Liver (tissue), 8 donors: ENCODE measurements at regions not wholly inside any gene's neighbourhood (a gene's known extent, or its start where the extent isn't known, plus 50 kb on each side); places are given as distances from the start of the nearest gene placed in this dataset.
A peak's percentile ranks its signal among the peaks of the same experiment; 100 is the strongest.

Experiments used
- DNase-seq: peaks from one replicate; pipeline ENCODE4 v3.0.0-alpha.2; 2017; ENCODE audit warnings: low spot score
- H3K27ac ChIP-seq, 2 donors: one replicate each; pipeline ENCODE4 v1.7.0; 2013; ENCODE audit warnings: inconsistent platforms in 2 of 2, low read length in 2 of 2, control low read depth in 1 of 2, low read depth in 1 of 2, mild to moderate bottlenecking in 1 of 2
- H3K27me3 ChIP-seq, 4 donors: one replicate each; pipeline versions ENCODE4 v1.6.1 to v1.7.0; 2013; ENCODE audit warnings: low read length in 3 of 4, inconsistent platforms in 1 of 4, mild to moderate bottlenecking in 1 of 4, moderate library complexity in 1 of 4; ENCODE audit not compliant: control insufficient read depth in 4 of 4, insufficient read depth in 4 of 4
- H3K36me3 ChIP-seq, 4 donors: one replicate each; pipeline versions ENCODE4 v1.6.1 to v1.7.0; 2013; ENCODE audit warnings: low read length in 3 of 4, mild to moderate bottlenecking in 3 of 4, low read depth in 1 of 4, moderate library complexity in 1 of 4; ENCODE audit not compliant: control insufficient read depth in 4 of 4, insufficient read depth in 3 of 4
- H3K4me1 ChIP-seq, 4 donors: one replicate each; pipeline versions ENCODE4 v1.6.1 to v1.7.0; 2013; ENCODE audit warnings: low read length in 3 of 4, mild to moderate bottlenecking in 3 of 4, moderate library complexity in 1 of 4; ENCODE audit not compliant: control insufficient read depth in 4 of 4, insufficient read depth in 4 of 4
- H3K4me3 ChIP-seq, 3 donors: one replicate each; pipeline versions ENCODE4 v1.6.1 to v1.7.0; 2013; ENCODE audit warnings: low read length in 3 of 3, control low read depth in 1 of 3, low read depth in 1 of 3, mild to moderate bottlenecking in 1 of 3
- H3K9ac ChIP-seq, 2 donors: one replicate each; pipeline ENCODE4 v1.7.0; 2013; ENCODE audit warnings: low read length in 2 of 2, mild to moderate bottlenecking in 2 of 2, moderate library complexity in 2 of 2, control low read depth in 1 of 2, low read depth in 1 of 2
- H3K9me3 ChIP-seq, 4 donors: one replicate each; pipeline versions ENCODE4 v1.6.1 to v1.7.0; 2013; ENCODE audit warnings: low read length in 3 of 4; ENCODE audit not compliant: control insufficient read depth in 4 of 4
- ATF3 ChIP-seq: IDR thresholded peaks from 2 replicates; pipeline ENCODE4 v1.6.1; 2016; ENCODE audit warnings: antibody characterized with exemption
- FOXA1 ChIP-seq: IDR thresholded peaks from 2 replicates; pipeline ENCODE4 v1.6.1; 2016; ENCODE audit warnings: antibody characterized with exemption
- FOXA2 ChIP-seq: IDR thresholded peaks from 2 replicates; pipeline ENCODE4 v1.6.1; 2016; ENCODE audit warnings: antibody characterized with exemption
- GABPA ChIP-seq, 2 donors: IDR thresholded peaks in 1 of 2; conservative IDR thresholded peaks in 1 of 2; 2 replicates each; pipeline ENCODE4 v1.6.1; 2016; ENCODE audit warnings: antibody characterized with exemption in 2 of 2, mild to moderate bottlenecking in 1 of 2, moderate library complexity in 1 of 2
- HNF4A ChIP-seq, 2 donors: conservative IDR thresholded peaks; 2 replicates each; pipeline ENCODE4 v1.6.1; 2016; ENCODE audit warnings: antibody characterized with exemption in 2 of 2, mild to moderate bottlenecking in 2 of 2
- HNF4G ChIP-seq: IDR thresholded peaks from 2 replicates; pipeline ENCODE4 v1.6.1; 2016; ENCODE audit warnings: antibody characterized with exemption
- JUND ChIP-seq, 2 donors: IDR thresholded peaks; 2 replicates each; pipeline ENCODE4 v1.6.1; 2016; ENCODE audit warnings: antibody characterized with exemption in 2 of 2
- NR2F2 ChIP-seq: IDR thresholded peaks from 2 replicates; pipeline ENCODE4 v1.6.1; 2016; ENCODE audit warnings: antibody characterized with exemption
- RAD21 ChIP-seq, 2 donors: IDR thresholded peaks; 2 replicates each; pipeline ENCODE4 v1.6.1; 2016; ENCODE audit warnings: antibody characterized with exemption in 2 of 2, mild to moderate bottlenecking in 2 of 2
- RXRA ChIP-seq, 2 donors: IDR thresholded peaks; 2 replicates each; pipeline ENCODE4 v1.6.1; 2017 to 2018; ENCODE audit warnings: antibody characterized with exemption in 2 of 2, mild to moderate bottlenecking in 1 of 2
- SP1 ChIP-seq: IDR thresholded peaks from 2 replicates; pipeline ENCODE4 v1.6.1; 2018; ENCODE audit warnings: antibody characterized with exemption, mild to moderate bottlenecking
- TAF1 ChIP-seq: conservative IDR thresholded peaks from 2 replicates; pipeline ENCODE4 v1.6.1; 2016; ENCODE audit warnings: antibody characterized with exemption, mild to moderate bottlenecking
- YY1 ChIP-seq: IDR thresholded peaks from 2 replicates; pipeline ENCODE4 v1.6.1; 2016; ENCODE audit warnings: antibody characterized with exemption, mild to moderate bottlenecking
- ZBTB33 ChIP-seq: IDR thresholded peaks from 2 replicates; pipeline ENCODE4 v1.6.1; 2016; ENCODE audit warnings: antibody characterized with exemption
- WGBS: extraction: QIAGEN DNeasy Blood & Tissue Kit; methylation state at CpG from one replicate; pipeline ENCODE4 v1.1.7; 2013; 5-methylcytosine and 5-hydroxymethylcytosine counted together
- TF ChIP-seq, protein P1 (sequence below): IDR thresholded peaks from 2 replicates; pipeline ENCODE4 v1.6.1; 2016; ENCODE audit warnings: antibody characterized with exemption, mild to moderate bottlenecking
- TF ChIP-seq, protein P2 (sequence below): IDR thresholded peaks from 2 replicates; pipeline ENCODE4 v1.6.1; 2016; ENCODE audit warnings: antibody characterized with exemption
- TF ChIP-seq, protein P3 (sequence below): fragments of 150-350 bp; IDR thresholded peaks from 2 replicates; pipeline ENCODE4 v1.5.1; 2017; ENCODE audit warnings: improper control_type of control experiment, low read depth, low read length; ENCODE audit not compliant: missing input control
- donor health status: healthy.
- donor health status: healthy.
- donor health status: healthy.
- donor health status: healthy.
- donor health status: healthy.

- H3K4me1 ChIP-seq = peaks cover 0 to 15% (median 8%) of the 10 kb centered on the region in 4 donors
- TF ChIP-seq GABPA (IDR thresholded peaks at IDR 0.05 in 1 of 2, conservative IDR thresholded peaks at IDR 0.05 in 1 of 2) = no peak
- TF ChIP-seq, protein P1, sequence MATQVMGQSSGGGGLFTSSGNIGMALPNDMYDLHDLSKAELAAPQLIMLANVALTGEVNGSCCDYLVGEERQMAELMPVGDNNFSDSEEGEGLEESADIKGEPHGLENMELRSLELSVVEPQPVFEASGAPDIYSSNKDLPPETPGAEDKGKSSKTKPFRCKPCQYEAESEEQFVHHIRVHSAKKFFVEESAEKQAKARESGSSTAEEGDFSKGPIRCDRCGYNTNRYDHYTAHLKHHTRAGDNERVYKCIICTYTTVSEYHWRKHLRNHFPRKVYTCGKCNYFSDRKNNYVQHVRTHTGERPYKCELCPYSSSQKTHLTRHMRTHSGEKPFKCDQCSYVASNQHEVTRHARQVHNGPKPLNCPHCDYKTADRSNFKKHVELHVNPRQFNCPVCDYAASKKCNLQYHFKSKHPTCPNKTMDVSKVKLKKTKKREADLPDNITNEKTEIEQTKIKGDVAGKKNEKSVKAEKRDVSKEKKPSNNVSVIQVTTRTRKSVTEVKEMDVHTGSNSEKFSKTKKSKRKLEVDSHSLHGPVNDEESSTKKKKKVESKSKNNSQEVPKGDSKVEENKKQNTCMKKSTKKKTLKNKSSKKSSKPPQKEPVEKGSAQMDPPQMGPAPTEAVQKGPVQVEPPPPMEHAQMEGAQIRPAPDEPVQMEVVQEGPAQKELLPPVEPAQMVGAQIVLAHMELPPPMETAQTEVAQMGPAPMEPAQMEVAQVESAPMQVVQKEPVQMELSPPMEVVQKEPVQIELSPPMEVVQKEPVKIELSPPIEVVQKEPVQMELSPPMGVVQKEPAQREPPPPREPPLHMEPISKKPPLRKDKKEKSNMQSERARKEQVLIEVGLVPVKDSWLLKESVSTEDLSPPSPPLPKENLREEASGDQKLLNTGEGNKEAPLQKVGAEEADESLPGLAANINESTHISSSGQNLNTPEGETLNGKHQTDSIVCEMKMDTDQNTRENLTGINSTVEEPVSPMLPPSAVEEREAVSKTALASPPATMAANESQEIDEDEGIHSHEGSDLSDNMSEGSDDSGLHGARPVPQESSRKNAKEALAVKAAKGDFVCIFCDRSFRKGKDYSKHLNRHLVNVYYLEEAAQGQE = no peak
- no peak for TF ChIP-seq FOXA1
- TF ChIP-seq ZBTB33 = no peak
- TF ChIP-seq, protein P2, sequence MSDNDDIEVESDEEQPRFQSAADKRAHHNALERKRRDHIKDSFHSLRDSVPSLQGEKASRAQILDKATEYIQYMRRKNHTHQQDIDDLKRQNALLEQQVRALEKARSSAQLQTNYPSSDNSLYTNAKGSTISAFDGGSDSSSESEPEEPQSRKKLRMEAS = no peak
- no peak for TF ChIP-seq TAF1
- no peak for TF ChIP-seq FOXA2
- no peak overlapping the region for H3K27ac ChIP-seq
- H3K4me3 ChIP-seq = no peak overlapping the region
- H3K9ac ChIP-seq = no peak overlapping the region
- no peak for DNase-seq
- H3K36me3 ChIP-seq = no peaks in the 10 kb centered on the region
- 68% methylated on average over 5 of the region's 5 CpGs for WGBS
- H3K27me3 ChIP-seq = no peaks in the 10 kb centered on the region
- no peaks in the 10 kb centered on the region for H3K9me3 ChIP-seq
These were observed 95.1 kb upstream of the TSPAN2 start for GRCh38 chr1:115184260-115184950.

- H3K4me1 ChIP-seq = peaks cover 0 to 15% (median 8%) of the 10 kb centered on the region in 4 donors
- no peak overlapping the region for H3K4me3 ChIP-seq
- no peaks in the 10 kb centered on the region for H3K36me3 ChIP-seq
- H3K27ac ChIP-seq = no peak overlapping the region
- H3K27me3 ChIP-seq = no peaks in the 10 kb centered on the region
- no peaks in the 10 kb centered on the region for H3K9me3 ChIP-seq
- WGBS = 50% methylated on average over 8 of the region's 8 CpGs
- TF ChIP-seq YY1 (peak; percentile 33), HNF4A (conservative IDR thresholded peaks at IDR 0.05) (peak in 1 of 2 donors; percentile 24), ATF3 (no peak), RAD21 (IDR thresholded peaks at IDR 0.05) (no peak), GABPA (IDR thresholded peaks at IDR 0.05 in 1 of 2, conservative IDR thresholded peaks at IDR 0.05 in 1 of 2) (no peak), NR2F2 (no peak), JUND (IDR thresholded peaks at IDR 0.05) (no peak), FOXA2 (no peak), HNF4G (no peak), RXRA (IDR thresholded peaks at IDR 0.05) (peak in 1 of 2 donors; percentile 26), TAF1 (no peak), ZBTB33 (no peak), SP1 (no peak)
- TF ChIP-seq, protein P3, sequence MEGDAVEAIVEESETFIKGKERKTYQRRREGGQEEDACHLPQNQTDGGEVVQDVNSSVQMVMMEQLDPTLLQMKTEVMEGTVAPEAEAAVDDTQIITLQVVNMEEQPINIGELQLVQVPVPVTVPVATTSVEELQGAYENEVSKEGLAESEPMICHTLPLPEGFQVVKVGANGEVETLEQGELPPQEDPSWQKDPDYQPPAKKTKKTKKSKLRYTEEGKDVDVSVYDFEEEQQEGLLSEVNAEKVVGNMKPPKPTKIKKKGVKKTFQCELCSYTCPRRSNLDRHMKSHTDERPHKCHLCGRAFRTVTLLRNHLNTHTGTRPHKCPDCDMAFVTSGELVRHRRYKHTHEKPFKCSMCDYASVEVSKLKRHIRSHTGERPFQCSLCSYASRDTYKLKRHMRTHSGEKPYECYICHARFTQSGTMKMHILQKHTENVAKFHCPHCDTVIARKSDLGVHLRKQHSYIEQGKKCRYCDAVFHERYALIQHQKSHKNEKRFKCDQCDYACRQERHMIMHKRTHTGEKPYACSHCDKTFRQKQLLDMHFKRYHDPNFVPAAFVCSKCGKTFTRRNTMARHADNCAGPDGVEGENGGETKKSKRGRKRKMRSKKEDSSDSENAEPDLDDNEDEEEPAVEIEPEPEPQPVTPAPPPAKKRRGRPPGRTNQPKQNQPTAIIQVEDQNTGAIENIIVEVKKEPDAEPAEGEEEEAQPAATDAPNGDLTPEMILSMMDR = no peak
- TF ChIP-seq, protein P1 = no peak
- DNase-seq = no peak
- no peak overlapping the region for H3K9ac ChIP-seq
These were observed 94.5 kb upstream of the TSPAN2 start for GRCh38 chr1:115183721-115184259.
